NT2/D1 (cell line): ENCODE measurements at regions not wholly inside any gene's neighbourhood (a gene's known extent, or its start where the extent isn't known, plus 50 kb on each side); places are given as distances from the start of the nearest gene placed in this dataset.
"Not testable (repeated sequence)": the region's sequence is repeated elsewhere in the genome, so short reads cannot be mapped to it uniquely, and the experiment has no call there.

ENCODE experiments used
- DNase-seq: peaks from one replicate; pipeline ENCODE4 v3.0.0-alpha.2; 2011; ENCODE audit warnings: low read depth, low spot score
- H3K27me3 ChIP-seq: 2 replicates; pipeline ENCODE4 v1.6.0; 2011; ENCODE audit warnings: mild to moderate bottlenecking; ENCODE audit not compliant: insufficient read length, insufficient read depth
- H3K36me3 ChIP-seq: 2 replicates; pipeline ENCODE4 v1.6.1; 2011; ENCODE audit warnings: mild to moderate bottlenecking, low read length, mixed read lengths; ENCODE audit not compliant: insufficient read depth, insufficient read length
- H3K4me1 ChIP-seq: 2 replicates; pipeline ENCODE4 v1.5.1; 2011; ENCODE audit not compliant: insufficient read depth, insufficient read length
- H3K4me3 ChIP-seq: 2 replicates; pipeline ENCODE4 v1.5.1; 2011; ENCODE audit warnings: low read depth; ENCODE audit not compliant: insufficient read length
- H3K9ac ChIP-seq: 2 replicates; pipeline ENCODE4 v1.6.0; 2011; ENCODE audit warnings: low read depth; ENCODE audit not compliant: insufficient read length
- H3K9me3 ChIP-seq: 2 replicates; pipeline ENCODE4 v1.5.1; 2011; ENCODE audit warnings: mild to moderate bottlenecking, low read length; ENCODE audit not compliant: insufficient read depth
- SUZ12 ChIP-seq: IDR thresholded peaks from 2 replicates; pipeline ENCODE4 v1.6.1; 2011; ENCODE audit not compliant: insufficient read length, insufficient read depth; ENCODE audit errors: extremely low read depth
- YY1 ChIP-seq: IDR thresholded peaks from 2 replicates; pipeline ENCODE4 v1.6.1; 2011; ENCODE audit not compliant: insufficient read length, insufficient read depth
- ZNF274 ChIP-seq: IDR thresholded peaks from 2 replicates; pipeline ENCODE4 v1.6.1; 2011; ENCODE audit warnings: mild to moderate bottlenecking, low read depth, low read length

- TF ChIP-seq SUZ12 (no peak), YY1 (no peak), ZNF274 (no peak)
- no peaks in the 10 kb centered on the region for H3K4me1 ChIP-seq
- no peak overlapping the region for H3K4me3 ChIP-seq
- no peak overlapping the region for H3K9ac ChIP-seq
- no peaks in the 10 kb centered on the region for H3K27me3 ChIP-seq
- no peaks in the 10 kb centered on the region for H3K36me3 ChIP-seq
- H3K9me3 ChIP-seq, result no peaks in the 10 kb centered on the region
- DNase-seq, result no peak
These were observed 145.8 kb upstream of the NUDT4 start for GRCh38 chr12:93231938-93232337.

GRCh38 chr12:93234641-93235040 lies 143.1 kb upstream of the NUDT4 start:
- H3K27me3 ChIP-seq, result no peaks in the 10 kb centered on the region
- H3K4me1 ChIP-seq, result no peaks in the 10 kb centered on the region
- H3K9ac ChIP-seq, result no peak overlapping the region
- H3K9me3 ChIP-seq, result peaks cover 22% of the 10 kb centered on the region
- H3K4me3 ChIP-seq, result no peak overlapping the region
- TF ChIP-seq SUZ12 (no peak), YY1 (no peak), ZNF274 (no peak)
- no peaks in the 10 kb centered on the region for H3K36me3 ChIP-seq
- DNase-seq, result no peak

- Histone ChIP-seq H3K9me3 (peaks cover 31% of the 10 kb centered on the region), H3K4me3 (no peak overlapping the region), H3K4me1 (no peaks in the 10 kb centered on the region), H3K27me3 (no peaks in the 10 kb centered on the region), H3K9ac (no peak overlapping the region), H3K36me3 (no peaks in the 10 kb centered on the region)
- no peak for TF ChIP-seq SUZ12
- no peak for TF ChIP-seq YY1
- TF ChIP-seq ZNF274, result no peak
- no peak for DNase-seq
These were observed 141.8 kb upstream of the NUDT4 start for GRCh38 chr12:93235881-93236280.

GRCh38 chr12:93237235-93237915 lies 140.3 kb upstream of the NUDT4 start:
- no peak overlapping the region for H3K9ac ChIP-seq
- no peaks in the 10 kb centered on the region for H3K27me3 ChIP-seq
- H3K4me3 ChIP-seq, result no peak overlapping the region
- no peak for DNase-seq
- TF ChIP-seq ZNF274 (no peak), SUZ12 (no peak), YY1 (no peak)
- H3K4me1 ChIP-seq, result no peaks in the 10 kb centered on the region
- no peaks in the 10 kb centered on the region for H3K36me3 ChIP-seq
- peaks cover 31% of the 10 kb centered on the region for H3K9me3 ChIP-seq

GRCh38 chr12:93238512-93239262 lies 139.0 kb upstream of the NUDT4 start:
- peaks cover 31% of the 10 kb centered on the region for H3K9me3 ChIP-seq
- not testable (repeated sequence) for H3K9ac ChIP-seq, DNase-seq, H3K36me3 ChIP-seq, H3K27me3 ChIP-seq, H3K4me1 ChIP-seq, H3K4me3 ChIP-seq

- H3K4me1 ChIP-seq, H3K27me3 ChIP-seq, H3K9ac ChIP-seq, DNase-seq, H3K4me3 ChIP-seq, H3K36me3 ChIP-seq: not testable (repeated sequence)
- H3K9me3 ChIP-seq, result peaks cover 31% of the 10 kb centered on the region
These were observed 137.9 kb upstream of the NUDT4 start for GRCh38 chr12:93239789-93240188.

GRCh38 chr12:93242154-93242972 lies 135.4 kb upstream of the NUDT4 start:
- Histone ChIP-seq H3K36me3 (no peaks in the 10 kb centered on the region), H3K4me1 (no peaks in the 10 kb centered on the region), H3K9ac (no peak overlapping the region), H3K4me3 (no peak overlapping the region), H3K27me3 (no peaks in the 10 kb centered on the region), H3K9me3 (peaks cover 28% of the 10 kb centered on the region)
- no peak for TF ChIP-seq ZNF274
- TF ChIP-seq YY1, result no peak
- no peak for TF ChIP-seq SUZ12
- no peak for DNase-seq
